GM21786 (cell line): ENCODE measurements at regions not wholly inside any gene's neighbourhood (a gene's known extent, or its start where the extent isn't known, plus 50 kb on each side); places are given as distances from the start of the nearest gene placed in this dataset.

Source experiments
- ATAC-seq: cut with Tn5 transposase; IDR thresholded peaks from one replicate; pipeline ENCODE4 v1.9.1; 2021; ENCODE audit not compliant: unreplicated experiment

GRCh38 chr2:104745846-104746245, 108.1 kb upstream of the POU3F3 start:
- ATAC-seq, result no peak

DNA sequence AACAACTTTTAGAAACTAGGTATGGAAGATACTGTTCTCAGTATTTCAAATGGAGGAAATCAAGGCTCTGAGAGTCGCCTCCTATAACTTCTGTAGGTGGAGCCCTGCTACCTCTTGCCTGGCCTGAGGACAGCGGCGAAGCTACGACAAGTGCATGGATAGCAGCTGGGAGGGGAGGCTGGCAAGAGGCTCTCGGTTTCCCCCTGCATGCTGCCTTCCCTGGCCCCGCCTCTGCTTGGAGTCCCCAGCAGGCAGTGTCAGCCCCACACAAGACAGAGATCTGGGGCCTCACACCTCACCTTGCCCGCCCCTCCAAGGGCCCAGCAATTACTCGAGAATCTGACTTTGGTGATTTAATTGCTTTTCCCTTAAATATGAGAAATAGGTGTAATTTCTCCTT, 107.6 kb upstream of the POU3F3 start:
- ATAC-seq, result no peak

GRCh38 chr2:104746858-104747257, 107.1 kb upstream of the POU3F3 start:
- no peak for ATAC-seq

GRCh38 chr2:104749856-104750460, 104.0 kb upstream of the POU3F3 start:
- ATAC-seq, result no peak

DNA sequence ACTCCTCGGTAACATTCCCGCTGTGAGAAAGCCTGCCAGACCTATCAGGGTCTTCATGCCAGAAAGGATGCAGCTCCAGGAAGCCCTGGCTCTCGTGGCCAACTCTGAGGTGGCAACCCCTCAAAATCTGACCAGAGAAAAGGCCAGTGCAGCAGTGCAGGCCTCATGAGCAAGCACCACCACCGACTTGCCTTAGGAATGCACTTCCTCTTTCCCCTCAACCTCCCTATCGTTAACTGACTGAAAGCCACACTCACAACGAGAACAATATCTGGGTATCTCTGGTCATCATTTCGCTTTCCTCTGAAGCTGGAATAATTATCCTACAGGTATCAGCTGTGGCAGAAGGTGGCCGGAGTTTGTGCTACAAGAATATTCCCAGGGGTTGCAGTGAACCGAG, 101.4 kb upstream of the POU3F3 start:
- ATAC-seq, result no peak

GRCh38 chr2:104755026-104755878, 98.7 kb upstream of the POU3F3 start:
- no peak for ATAC-seq

GRCh38 chr2:104756118-104756517, 97.8 kb upstream of the POU3F3 start:
- ATAC-seq, result no peak

DNA sequence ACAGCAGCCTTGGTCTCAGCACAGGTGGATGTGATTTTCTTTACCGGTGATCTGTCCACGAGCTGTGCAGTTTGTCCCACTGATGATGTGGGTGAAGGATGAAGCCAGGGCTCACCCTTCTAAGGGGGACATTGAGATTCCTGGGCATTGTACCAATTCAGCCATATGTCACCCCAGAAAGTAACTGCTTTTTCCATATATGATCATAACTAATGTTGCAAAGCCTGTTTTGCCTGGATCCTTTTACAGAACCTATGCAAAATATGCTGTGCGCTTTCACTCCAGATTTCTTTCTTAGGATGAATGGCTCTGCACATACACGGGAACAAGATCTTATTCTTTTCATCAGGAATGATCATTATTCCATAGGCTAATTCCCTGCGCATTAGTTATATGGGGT, 96.9 kb upstream of the POU3F3 start:
- no peak for ATAC-seq

DNA sequence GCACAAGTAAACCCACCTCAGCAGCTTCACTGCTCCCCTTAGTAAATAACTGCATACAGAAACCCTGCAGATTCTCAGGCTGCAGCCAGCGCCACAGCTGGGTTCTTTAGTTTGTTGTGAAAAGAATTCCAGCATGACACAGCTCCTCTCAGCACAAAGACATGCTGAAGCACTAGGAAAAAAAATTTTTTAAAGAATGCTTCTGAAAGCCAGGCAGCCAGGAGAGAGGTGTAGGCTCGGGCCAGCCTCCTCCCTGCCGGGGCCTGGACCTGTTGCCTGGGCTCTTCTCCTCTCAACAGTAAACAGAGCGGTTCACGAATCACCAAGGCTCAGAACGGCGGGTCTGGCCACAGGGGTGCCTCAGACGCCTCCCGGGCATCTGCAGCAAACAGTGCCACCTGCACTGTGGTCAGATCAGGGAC, 95.7 kb upstream of the POU3F3 start:
- ATAC-seq, result no peak

GRCh38 chr2:104762031-104762430, 91.9 kb upstream of the POU3F3 start:
- no peak for ATAC-seq

- no peak for ATAC-seq
Observed at GRCh38 chr2:104766683-104767082, 87.2 kb upstream of the POU3F3 start.

- no peak for ATAC-seq
Observed at GRCh38 chr2:104768694-104769093, 85.2 kb upstream of the POU3F3 start.

DNA sequence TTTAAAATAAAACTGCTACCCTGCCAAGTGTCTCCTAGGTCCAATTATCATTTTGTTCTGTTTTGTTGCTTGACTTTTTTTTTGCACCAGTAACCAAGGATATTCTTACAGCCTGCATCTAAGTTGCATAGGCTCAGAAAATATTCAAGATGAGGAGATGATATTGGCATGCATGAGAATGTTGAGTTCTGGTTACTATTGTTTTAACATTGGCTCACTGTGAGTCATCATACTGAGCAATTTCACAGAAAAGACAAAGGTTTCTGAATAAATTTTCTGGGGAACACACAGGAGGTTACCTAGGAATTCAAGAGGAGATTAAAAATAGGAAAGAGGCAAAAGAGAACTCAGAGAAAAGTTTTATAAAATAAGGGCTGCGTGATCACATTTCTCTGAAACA, 84.8 kb upstream of the POU3F3 start:
- ATAC-seq, result no peak

DNA sequence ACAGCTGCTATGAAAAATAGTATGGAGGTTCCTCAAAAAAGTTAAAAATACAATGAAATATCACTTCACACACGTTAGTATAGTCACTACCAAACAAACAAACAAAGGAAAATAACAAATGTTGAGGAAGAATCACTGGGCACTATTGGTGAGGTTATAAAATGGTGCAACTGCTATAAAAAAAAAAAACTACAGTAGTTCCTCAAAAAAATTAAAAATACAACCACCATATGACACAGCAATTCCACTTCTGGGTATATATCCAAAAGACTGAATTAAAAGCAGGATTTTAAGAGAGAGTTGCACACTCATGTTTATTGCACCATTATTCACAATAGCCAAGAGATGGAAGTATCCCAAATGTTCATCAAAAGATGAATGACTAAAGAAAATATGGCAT, 80.9 kb upstream of the POU3F3 start:
- no peak for ATAC-seq

DNA sequence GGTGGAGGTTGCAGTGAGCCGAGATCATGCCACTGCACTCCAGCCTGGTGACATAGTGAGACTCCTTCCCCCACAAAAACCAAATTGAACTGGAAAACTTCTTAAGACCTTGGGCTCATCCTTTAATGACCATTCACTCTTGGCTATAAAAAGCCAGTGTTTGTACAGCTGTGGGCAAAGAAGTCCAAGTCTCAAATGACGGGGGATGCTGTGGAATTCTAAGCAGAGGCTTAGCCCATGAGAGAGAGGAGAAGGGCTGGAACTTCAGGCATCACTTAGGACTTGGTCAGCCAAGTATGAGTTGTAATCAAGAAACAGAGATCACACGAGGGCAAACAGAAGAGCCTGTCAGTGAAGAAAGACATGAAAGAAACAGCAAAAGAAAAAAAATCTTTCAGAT, 79.3 kb upstream of the POU3F3 start:
- ATAC-seq, result no peak

- no peak for ATAC-seq
Observed at GRCh38 chr2:104777721-104778120, 76.2 kb upstream of the POU3F3 start.

DNA sequence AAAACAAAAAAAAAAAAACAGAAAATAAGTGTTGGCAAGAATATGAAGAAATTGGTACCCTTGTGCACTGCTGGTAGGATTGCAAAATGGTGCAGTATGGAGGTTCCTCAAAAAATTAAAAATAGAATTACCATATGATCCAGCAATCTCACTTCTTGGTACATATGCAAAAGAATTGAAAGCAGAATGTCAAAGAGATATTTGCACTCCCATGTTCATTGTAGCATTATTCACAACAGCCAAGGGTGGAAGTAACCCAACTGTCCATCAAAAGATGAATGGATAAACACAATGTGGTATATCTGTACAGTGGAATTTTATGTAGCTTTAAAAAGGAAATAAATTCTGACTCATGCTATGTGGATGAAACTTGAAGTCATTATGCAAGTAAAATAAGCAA, 72.8 kb upstream of the POU3F3 start:
- ATAC-seq, result no peak

DNA sequence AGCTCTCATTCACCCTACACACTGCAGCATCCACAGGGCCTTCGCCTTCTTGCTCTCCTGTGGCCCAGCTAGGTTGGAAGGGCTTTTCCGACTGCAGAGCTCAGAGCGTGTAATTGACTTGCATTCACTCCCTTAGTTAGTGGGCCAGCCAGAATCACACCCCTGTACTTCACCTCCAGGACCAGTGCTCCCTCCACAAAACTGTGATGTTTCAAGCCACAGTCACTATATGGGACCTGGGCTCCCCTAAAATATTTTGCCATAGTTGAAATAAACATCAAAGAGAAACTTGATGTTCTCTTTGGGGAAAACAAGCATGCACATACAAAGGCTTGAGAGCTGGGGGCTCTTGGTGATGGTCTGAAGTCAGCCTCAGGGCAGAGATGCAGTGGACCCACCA, 69.7 kb upstream of the POU3F3 start:
- ATAC-seq, result no peak

DNA sequence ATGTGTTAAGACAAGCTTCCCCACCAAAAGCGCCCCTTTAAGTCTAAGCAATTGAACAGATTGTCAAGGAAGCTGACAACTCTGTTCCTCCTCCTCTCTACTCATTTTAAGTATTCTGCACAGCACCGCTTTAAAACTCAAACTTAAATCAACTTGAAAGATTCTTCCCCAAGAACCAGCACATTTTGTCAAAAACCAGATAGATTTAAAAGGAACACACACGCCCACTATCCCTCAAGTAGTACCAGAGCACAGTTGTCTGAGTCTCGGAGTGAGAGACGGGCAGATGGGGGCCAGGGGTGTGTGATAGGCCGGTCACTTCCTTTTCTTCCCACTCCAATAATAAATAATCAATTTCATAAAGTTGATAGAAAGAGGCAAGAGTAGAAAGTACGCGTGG, 67.7 kb upstream of the POU3F3 start:
- ATAC-seq, result no peak

DNA sequence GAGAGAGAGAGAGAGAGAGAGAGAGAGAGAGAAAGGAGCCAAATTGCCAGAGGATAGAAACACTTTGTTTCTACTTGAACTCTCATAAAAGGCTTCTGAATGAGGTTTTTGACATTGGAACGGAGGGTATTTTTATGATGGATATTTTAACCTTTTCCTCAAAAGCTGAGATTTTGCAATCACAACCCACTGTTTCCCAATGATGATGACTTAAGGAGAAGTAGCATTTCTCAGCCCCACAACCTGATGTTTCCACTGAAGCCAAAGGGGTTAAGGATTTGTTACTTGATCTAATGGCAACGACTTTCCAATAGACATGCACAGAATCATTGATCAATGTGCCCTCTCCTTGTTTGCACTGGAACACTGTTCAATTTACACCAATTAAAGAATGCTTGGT, 67.1 kb upstream of the POU3F3 start:
- ATAC-seq, result no peak

DNA sequence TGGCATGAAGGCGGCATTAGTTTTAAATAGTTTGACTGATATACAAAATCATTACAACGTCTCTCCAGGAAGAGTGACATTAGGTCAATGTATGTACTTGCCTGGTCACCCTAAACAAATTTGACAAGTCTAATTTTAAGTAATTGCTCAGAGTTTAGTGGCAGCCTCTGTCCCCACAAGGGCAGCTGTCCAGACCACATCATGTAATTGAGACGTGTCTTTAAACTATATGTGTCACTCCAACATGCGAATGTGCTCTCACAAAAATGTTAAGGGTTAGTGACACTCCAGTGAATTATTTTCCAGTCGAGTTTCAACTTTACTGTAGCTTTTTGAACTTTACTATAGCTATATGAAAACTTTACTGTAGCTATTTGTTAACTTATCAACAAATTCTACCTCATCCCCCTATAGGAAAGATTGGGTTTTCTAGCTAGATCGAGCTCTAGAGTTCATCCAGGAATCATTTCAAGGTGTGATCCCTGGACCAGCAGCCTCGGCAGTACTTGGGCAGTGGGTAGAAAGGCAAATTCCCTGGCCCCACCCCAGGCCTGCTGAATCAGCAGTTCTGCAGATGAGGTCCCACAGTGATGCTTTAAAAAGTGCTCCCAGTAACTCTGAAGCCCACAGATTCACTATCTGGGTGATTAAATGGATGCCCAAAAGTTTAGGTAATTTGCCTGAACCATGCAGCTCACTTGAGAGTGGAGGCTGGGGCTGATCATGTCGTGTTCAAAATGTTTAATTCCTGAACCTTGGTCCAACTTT, 66.4 kb upstream of the POU3F3 start:
- ATAC-seq, result no peak
